ENCODE measurements at regions not wholly inside any gene's neighbourhood (a gene's known extent, or its start where the extent isn't known, plus 50 kb on each side); places are given as distances from the start of the nearest gene placed in this dataset.

DNA sequence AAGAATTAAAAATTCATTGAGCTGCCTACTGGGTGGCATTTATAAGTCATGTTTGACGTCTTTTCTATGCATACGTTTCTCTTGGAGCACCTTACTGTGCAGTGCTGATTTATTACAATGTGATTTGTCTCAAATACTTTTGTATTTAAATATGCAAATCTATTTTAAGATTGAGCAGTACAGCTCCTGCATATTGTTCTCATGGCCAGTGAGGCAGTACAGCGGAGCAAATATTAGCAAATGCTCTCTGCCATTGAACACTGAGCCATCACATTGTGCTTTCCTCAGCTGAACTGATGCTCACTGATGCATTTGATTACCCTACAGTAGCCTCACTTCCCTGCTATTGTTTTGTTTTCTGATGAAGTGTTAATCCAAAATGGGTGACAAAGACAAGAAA lies 149.6 kb downstream of the HTR1A start:
- TF ChIP-seq, protein P1, sequence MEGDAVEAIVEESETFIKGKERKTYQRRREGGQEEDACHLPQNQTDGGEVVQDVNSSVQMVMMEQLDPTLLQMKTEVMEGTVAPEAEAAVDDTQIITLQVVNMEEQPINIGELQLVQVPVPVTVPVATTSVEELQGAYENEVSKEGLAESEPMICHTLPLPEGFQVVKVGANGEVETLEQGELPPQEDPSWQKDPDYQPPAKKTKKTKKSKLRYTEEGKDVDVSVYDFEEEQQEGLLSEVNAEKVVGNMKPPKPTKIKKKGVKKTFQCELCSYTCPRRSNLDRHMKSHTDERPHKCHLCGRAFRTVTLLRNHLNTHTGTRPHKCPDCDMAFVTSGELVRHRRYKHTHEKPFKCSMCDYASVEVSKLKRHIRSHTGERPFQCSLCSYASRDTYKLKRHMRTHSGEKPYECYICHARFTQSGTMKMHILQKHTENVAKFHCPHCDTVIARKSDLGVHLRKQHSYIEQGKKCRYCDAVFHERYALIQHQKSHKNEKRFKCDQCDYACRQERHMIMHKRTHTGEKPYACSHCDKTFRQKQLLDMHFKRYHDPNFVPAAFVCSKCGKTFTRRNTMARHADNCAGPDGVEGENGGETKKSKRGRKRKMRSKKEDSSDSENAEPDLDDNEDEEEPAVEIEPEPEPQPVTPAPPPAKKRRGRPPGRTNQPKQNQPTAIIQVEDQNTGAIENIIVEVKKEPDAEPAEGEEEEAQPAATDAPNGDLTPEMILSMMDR (IDR thresholded peaks at IDR 0.05), result no peak
- H3K27me3 ChIP-seq (ENCODE audit: control insufficient read depth in 2 of 2, insufficient read depth in 2 of 2, low read length in 2 of 2), result no peaks in the 10 kb centered on the region
- H3K9me3 Mint-ChIP-seq, result peaks cover 2 to 13% (median 7%) of the 10 kb centered on the region in 7 donors

DNA sequence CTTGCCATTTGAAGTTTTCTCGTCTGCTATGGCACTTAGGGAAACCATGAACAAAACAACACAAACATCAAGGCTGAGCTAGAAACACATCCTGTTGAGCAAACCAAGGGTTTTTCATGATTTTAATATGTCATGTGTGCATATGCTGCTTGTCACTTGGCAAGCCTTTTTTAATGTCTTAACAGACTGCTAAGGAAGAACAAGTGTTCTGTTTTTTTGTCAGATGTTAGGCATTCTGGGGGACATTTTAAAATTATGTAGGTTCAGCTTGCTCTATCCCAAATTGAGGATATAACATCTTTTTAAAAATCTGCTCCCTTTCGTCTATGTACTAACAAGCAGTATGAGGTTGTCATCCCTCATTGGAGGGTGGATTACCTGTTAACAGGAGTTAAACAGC lies 150.3 kb downstream of the HTR1A start:
- Histone ChIP-seq H3K36me3 (replicated peaks in 1 of 2; ENCODE audit: control insufficient read depth in 1 of 2, insufficient read depth in 2 of 2, low read length in 2 of 2) (no peaks in the 10 kb centered on the region), H3K79me2 (ENCODE audit: insufficient read depth, low read length) (no peaks in the 10 kb centered on the region), H3K9ac (ENCODE audit: insufficient read depth, low read length, poor library complexity, severe bottlenecking) (no peak overlapping the region), H3K27ac (ENCODE audit: low read depth in 1 of 2, low read length in 2 of 2) (no peak overlapping the region), H3K9me3 (replicated peaks in 1 of 2; ENCODE audit: control insufficient read depth in 1 of 2, insufficient read depth in 1 of 2, low read length in 2 of 2) (peaks cover 12 to 17% of the 10 kb centered on the region in 2 donors), H3K4me2 (replicated peaks; ENCODE audit: extremely low read depth, low read length, poor library complexity, severe bottlenecking) (no peak overlapping the region), H2AFZ (ENCODE audit: insufficient read depth, low read depth, low read length, poor library complexity, severe bottlenecking) (no peak overlapping the region), H3K4me1 (ENCODE audit: control insufficient read depth in 1 of 2, insufficient read depth in 2 of 2, low read length in 2 of 2) (no peaks in the 10 kb centered on the region), H3K4me3 (replicated peaks in 1 of 3; ENCODE audit: low read depth in 2 of 3, low read length in 3 of 3) (no peak overlapping the region), H3K27me3 (ENCODE audit: control insufficient read depth in 2 of 2, insufficient read depth in 2 of 2, low read length in 2 of 2) (no peaks in the 10 kb centered on the region), H4K20me1 (ENCODE audit: insufficient read depth, low read length) (no peaks in the 10 kb centered on the region)
- no CpG with 5 or more reads among the region's 2 CpGs for WGBS (ENCODE audit: insufficient coverage)
- no peak overlapping the region for H3K27ac Mint-ChIP-seq
- DNase-seq, result no peak
- intact Hi-C loops (cut with micrococcal nuclease), result no loop called here
- TF ChIP-seq, protein P1 (IDR thresholded peaks at IDR 0.05), result no peak
- H3K36me3 Mint-ChIP-seq, result no peaks in the 10 kb centered on the region
- H3K4me3 Mint-ChIP-seq, result no peak overlapping the region
- no peaks in the 10 kb centered on the region for H3K27me3 Mint-ChIP-seq (ENCODE audit: low read depth in 3 of 3)
- H3K4me1 Mint-ChIP-seq, result no peaks in the 10 kb centered on the region
- H3K9me3 Mint-ChIP-seq, result peaks cover 2 to 13% (median 7%) of the 10 kb centered on the region in 7 donors

More for the DNA sequence above, 149.6 kb downstream of the HTR1A start:
- Histone ChIP-seq H3K4me3 (replicated peaks in 1 of 3; ENCODE audit: low read depth in 2 of 3, low read length in 3 of 3) (no peak overlapping the region), H4K20me1 (ENCODE audit: insufficient read depth, low read length) (no peaks in the 10 kb centered on the region), H3K9ac (ENCODE audit: insufficient read depth, low read length, poor library complexity, severe bottlenecking) (no peak overlapping the region), H3K27ac (ENCODE audit: low read depth in 1 of 2, low read length in 2 of 2) (no peak overlapping the region), H3K36me3 (replicated peaks in 1 of 2; ENCODE audit: control insufficient read depth in 1 of 2, insufficient read depth in 2 of 2, low read length in 2 of 2) (no peaks in the 10 kb centered on the region), H3K79me2 (ENCODE audit: insufficient read depth, low read length) (no peaks in the 10 kb centered on the region), H3K4me1 (ENCODE audit: control insufficient read depth in 1 of 2, insufficient read depth in 2 of 2, low read length in 2 of 2) (no peaks in the 10 kb centered on the region), H2AFZ (ENCODE audit: insufficient read depth, low read depth, low read length, poor library complexity, severe bottlenecking) (no peak overlapping the region), H3K9me3 (replicated peaks in 1 of 2; ENCODE audit: control insufficient read depth in 1 of 2, insufficient read depth in 1 of 2, low read length in 2 of 2) (peaks cover 12 to 17% of the 10 kb centered on the region in 2 donors), H3K4me2 (replicated peaks; ENCODE audit: extremely low read depth, low read length, poor library complexity, severe bottlenecking) (no peak overlapping the region)
- H3K27me3 Mint-ChIP-seq (ENCODE audit: low read depth in 3 of 3), result no peaks in the 10 kb centered on the region
- intact Hi-C loops (cut with micrococcal nuclease), result no loop called here
- no peak overlapping the region for H3K27ac Mint-ChIP-seq
- no CpG with 5 or more reads among the region's 3 CpGs for WGBS (ENCODE audit: insufficient coverage)
- no peaks in the 10 kb centered on the region for H3K4me1 Mint-ChIP-seq
- no peak overlapping the region for H3K4me3 Mint-ChIP-seq
- no peaks in the 10 kb centered on the region for H3K36me3 Mint-ChIP-seq
- no peak for DNase-seq

Measured in CD14-positive monocyte (primary cell).